Glutamatergic neuron (in vitro differentiated cells): ENCODE measurements at regions not wholly inside any gene's neighbourhood (a gene's known extent, or its start where the extent isn't known, plus 50 kb on each side); places are given as distances from the start of the nearest gene placed in this dataset.

ENCODE experiments used
- DNase-seq: peaks from one replicate; pipeline ENCODE4 v3.0.0; 2022
- H3K27ac Mint-ChIP-seq: one replicate; pipeline ENCODE4 v1.8.0; 2020; ENCODE audit warnings: mild to moderate bottlenecking, mixed read lengths, inconsistent platforms; ENCODE audit not compliant: unreplicated experiment
- H3K27me3 Mint-ChIP-seq: one replicate; pipeline ENCODE4 v1.8.0; 2020; ENCODE audit warnings: mild to moderate bottlenecking, moderate library complexity, mixed read lengths, inconsistent platforms; ENCODE audit not compliant: unreplicated experiment
- H3K36me3 Mint-ChIP-seq: one replicate; pipeline ENCODE4 v1.8.0; 2020; ENCODE audit warnings: mild to moderate bottlenecking, mixed read lengths, inconsistent platforms; ENCODE audit not compliant: unreplicated experiment
- H3K4me1 Mint-ChIP-seq: one replicate; pipeline ENCODE4 v1.8.0; 2020; ENCODE audit warnings: mild to moderate bottlenecking, low read depth, mixed read lengths, inconsistent platforms; ENCODE audit not compliant: unreplicated experiment
- H3K4me3 Mint-ChIP-seq: one replicate; pipeline ENCODE4 v1.8.0; 2020; ENCODE audit warnings: mild to moderate bottlenecking, mixed read lengths, inconsistent platforms; ENCODE audit not compliant: unreplicated experiment
- H3K9me3 Mint-ChIP-seq: one replicate; pipeline ENCODE4 v1.8.0; 2020; ENCODE audit warnings: mild to moderate bottlenecking, moderate library complexity, mixed read lengths, inconsistent platforms; ENCODE audit not compliant: unreplicated experiment
- TF ChIP-seq, protein P1 (sequence below): fragments of 200-600 bp; sonication (generic); IDR thresholded peaks from one replicate; pipeline ENCODE4 v1.5.0; 2021; ENCODE audit not compliant: partially characterized antibody, unreplicated experiment

- Mint-ChIP-seq H3K27me3 (no peaks in the 10 kb centered on the region), H3K4me3 (no peak overlapping the region), H3K27ac (no peak overlapping the region), H3K9me3 (peaks cover 2% of the 10 kb centered on the region), H3K36me3 (no peaks in the 10 kb centered on the region), H3K4me1 (no peaks in the 10 kb centered on the region)
- TF ChIP-seq, protein P1, sequence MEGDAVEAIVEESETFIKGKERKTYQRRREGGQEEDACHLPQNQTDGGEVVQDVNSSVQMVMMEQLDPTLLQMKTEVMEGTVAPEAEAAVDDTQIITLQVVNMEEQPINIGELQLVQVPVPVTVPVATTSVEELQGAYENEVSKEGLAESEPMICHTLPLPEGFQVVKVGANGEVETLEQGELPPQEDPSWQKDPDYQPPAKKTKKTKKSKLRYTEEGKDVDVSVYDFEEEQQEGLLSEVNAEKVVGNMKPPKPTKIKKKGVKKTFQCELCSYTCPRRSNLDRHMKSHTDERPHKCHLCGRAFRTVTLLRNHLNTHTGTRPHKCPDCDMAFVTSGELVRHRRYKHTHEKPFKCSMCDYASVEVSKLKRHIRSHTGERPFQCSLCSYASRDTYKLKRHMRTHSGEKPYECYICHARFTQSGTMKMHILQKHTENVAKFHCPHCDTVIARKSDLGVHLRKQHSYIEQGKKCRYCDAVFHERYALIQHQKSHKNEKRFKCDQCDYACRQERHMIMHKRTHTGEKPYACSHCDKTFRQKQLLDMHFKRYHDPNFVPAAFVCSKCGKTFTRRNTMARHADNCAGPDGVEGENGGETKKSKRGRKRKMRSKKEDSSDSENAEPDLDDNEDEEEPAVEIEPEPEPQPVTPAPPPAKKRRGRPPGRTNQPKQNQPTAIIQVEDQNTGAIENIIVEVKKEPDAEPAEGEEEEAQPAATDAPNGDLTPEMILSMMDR = no peak
- no peak for DNase-seq
These were observed 136.9 kb upstream of the SYT13 start for GRCh38 chr11:45423036-45423435.

GRCh38 chr11:45414088-45414487 lies 127.9 kb upstream of the SYT13 start:
- H3K27ac Mint-ChIP-seq = peak overlapping the region; percentile 38
- peaks cover 9% of the 10 kb centered on the region for H3K27me3 Mint-ChIP-seq
- peaks cover 4% of the 10 kb centered on the region for H3K9me3 Mint-ChIP-seq
- peaks cover 33% of the 10 kb centered on the region for H3K4me1 Mint-ChIP-seq
- H3K36me3 Mint-ChIP-seq = no peaks in the 10 kb centered on the region
- no peak for DNase-seq
- TF ChIP-seq, protein P1 = no peak
- no peak overlapping the region for H3K4me3 Mint-ChIP-seq

DNA sequence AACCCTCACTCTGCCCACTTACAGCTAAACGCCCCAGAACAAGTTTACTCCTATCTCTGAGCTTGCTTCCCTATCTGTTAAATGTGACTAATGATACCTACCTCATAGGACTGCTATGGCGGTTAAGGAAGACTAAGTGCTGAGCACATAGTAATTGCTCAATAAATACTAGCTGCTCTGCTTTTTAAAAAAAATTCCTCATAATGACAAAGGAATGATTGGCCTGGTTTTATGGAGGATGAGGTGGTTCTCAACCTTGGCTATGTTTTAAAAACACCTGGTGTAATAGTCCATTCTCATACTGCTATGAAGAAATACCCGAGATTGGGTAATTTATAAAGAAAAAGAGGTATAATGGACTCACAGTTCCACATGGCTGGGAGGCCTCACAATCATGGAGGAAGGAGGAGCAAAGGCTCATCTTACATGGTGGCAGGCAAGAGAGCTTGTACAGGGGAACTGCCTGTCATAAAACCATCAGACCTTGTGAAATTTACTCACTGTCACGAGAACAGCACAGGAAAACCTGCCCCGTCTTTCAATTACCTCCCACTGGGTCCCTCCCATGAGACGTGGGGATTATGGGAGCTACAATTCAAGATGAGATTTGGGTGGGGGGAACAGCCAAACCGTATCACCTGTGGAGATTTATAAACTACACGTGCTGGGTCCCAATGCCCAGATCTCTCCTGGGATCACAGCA lies 127.2 kb upstream of the SYT13 start:
- peaks cover 12% of the 10 kb centered on the region for H3K27me3 Mint-ChIP-seq
- H3K36me3 Mint-ChIP-seq = no peaks in the 10 kb centered on the region
- no peak for DNase-seq
- H3K27ac Mint-ChIP-seq = no peak overlapping the region
- TF ChIP-seq, protein P1 = no peak
- no peak overlapping the region for H3K4me3 Mint-ChIP-seq
- peaks cover 37% of the 10 kb centered on the region for H3K4me1 Mint-ChIP-seq
- H3K9me3 Mint-ChIP-seq = peaks cover 4% of the 10 kb centered on the region

DNA sequence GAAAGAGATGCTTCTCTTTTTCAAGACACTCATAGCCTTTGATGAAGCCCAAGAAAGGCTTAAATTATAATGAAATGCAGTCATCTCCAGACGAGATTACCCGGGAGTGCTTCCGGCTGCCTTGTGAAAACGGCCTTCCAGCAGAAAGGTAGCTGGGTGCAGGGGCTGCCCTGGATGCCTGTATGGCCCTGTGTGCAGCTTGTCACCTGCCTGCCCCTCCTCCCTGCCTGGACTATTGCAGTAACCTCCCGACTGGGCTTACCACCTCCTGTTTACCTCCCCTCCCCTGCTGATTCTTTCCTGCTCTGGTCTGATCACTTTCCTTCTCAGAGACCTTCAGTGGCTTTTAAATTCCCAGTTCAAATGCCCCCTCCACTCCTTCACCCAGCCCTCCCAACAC lies 126.4 kb upstream of the SYT13 start:
- peak overlapping the region; percentile 39 for H3K4me3 Mint-ChIP-seq

GRCh38 chr11:45412051-45412471 lies 125.9 kb upstream of the SYT13 start:
- peak overlapping the region; percentile 79 for H3K27ac Mint-ChIP-seq
- no peaks in the 10 kb centered on the region for H3K36me3 Mint-ChIP-seq
- peaks cover 12% of the 10 kb centered on the region for H3K27me3 Mint-ChIP-seq
- TF ChIP-seq, protein P1 = no peak
- peak overlapping the region; percentile 39 for H3K4me3 Mint-ChIP-seq
- DNase-seq = no peak
- H3K4me1 Mint-ChIP-seq = peaks cover 37% of the 10 kb centered on the region
- peaks cover 4% of the 10 kb centered on the region for H3K9me3 Mint-ChIP-seq

More for the DNA sequence above, 126.4 kb upstream of the SYT13 start:
- TF ChIP-seq, protein P1 = no peak
- Mint-ChIP-seq H3K9me3 (peaks cover 4% of the 10 kb centered on the region), H3K4me1 (peaks cover 37% of the 10 kb centered on the region), H3K36me3 (no peaks in the 10 kb centered on the region), H3K27me3 (peaks cover 12% of the 10 kb centered on the region), H3K27ac (peak overlapping the region; percentile 79)
- no peak for DNase-seq
